Esophagus muscularis mucosa (tissue), 3 donors: ENCODE measurements at regions not wholly inside any gene's neighbourhood (a gene's known extent, or its start where the extent isn't known, plus 50 kb on each side); places are given as distances from the start of the nearest gene placed in this dataset.

Experiments
- POLR2AphosphoS5 ChIP-seq, 2 donors: sonication (generic); formaldehyde crosslinking; IDR thresholded peaks; one replicate each; pipeline ENCODE4 v1.6.1; 2017; ENCODE audit warnings: antibody characterized with exemption in 2 of 2
- TF ChIP-seq, protein P1 (sequence below), 3 experiments: fragments of 200-600 bp in 2 of 3; fragments of 450-650 bp in 1 of 3; sonication (generic) in 2 of 3; IDR thresholded peaks; one replicate each; pipeline ENCODE4 v1.5.1; 2017 to 2019; ENCODE audit warnings: antibody characterized with exemption in 3 of 3, mild to moderate bottlenecking in 2 of 3, moderate library complexity in 1 of 3

DNA sequence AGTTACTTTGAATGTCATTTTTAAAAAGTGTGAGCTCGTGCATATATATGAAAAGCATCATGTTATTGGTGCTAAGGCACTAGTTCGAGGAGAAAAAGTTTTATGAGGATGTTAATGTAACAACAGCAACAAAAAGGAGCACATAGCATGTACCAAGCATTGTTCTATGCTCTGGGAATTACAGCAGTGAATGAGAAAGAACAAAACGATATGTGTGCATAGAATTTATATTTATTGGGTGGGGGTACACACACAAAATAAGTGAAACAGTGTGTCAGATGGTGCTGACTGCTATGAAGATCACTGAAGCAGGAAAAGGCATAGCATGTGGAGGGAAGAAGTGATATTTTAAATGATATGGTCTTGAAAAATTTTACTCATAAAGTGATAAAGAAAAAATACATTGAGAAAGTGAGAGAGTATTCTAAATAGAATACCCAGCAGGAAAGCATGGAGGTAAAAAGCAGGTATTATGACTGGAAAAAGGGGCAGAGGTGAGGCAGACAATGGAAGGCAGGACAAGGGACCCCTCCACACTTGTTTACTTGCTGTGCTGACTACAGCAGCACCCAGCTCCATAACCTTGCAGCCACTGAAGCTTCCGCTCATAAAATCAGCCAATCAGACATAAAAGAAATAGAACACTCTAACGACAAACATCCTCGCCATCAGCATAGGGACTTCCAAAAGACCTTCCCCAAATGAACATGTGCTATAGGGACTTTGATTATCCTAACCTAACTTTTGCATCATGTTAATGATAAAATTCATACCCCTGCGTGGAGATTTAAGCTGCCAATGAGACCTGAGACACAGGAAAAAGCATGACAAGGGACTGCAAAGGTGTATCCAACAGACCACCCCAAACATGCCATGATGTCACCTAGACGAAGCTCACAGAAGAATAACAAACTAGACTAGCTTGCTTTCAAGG is 119.9 kb downstream of the HFE start:
- TF ChIP-seq, protein P1, sequence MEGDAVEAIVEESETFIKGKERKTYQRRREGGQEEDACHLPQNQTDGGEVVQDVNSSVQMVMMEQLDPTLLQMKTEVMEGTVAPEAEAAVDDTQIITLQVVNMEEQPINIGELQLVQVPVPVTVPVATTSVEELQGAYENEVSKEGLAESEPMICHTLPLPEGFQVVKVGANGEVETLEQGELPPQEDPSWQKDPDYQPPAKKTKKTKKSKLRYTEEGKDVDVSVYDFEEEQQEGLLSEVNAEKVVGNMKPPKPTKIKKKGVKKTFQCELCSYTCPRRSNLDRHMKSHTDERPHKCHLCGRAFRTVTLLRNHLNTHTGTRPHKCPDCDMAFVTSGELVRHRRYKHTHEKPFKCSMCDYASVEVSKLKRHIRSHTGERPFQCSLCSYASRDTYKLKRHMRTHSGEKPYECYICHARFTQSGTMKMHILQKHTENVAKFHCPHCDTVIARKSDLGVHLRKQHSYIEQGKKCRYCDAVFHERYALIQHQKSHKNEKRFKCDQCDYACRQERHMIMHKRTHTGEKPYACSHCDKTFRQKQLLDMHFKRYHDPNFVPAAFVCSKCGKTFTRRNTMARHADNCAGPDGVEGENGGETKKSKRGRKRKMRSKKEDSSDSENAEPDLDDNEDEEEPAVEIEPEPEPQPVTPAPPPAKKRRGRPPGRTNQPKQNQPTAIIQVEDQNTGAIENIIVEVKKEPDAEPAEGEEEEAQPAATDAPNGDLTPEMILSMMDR (IDR thresholded peaks at IDR 0.05) = no peak
- no peak for TF ChIP-seq POLR2AphosphoS5 (IDR thresholded peaks at IDR 0.05)
